ENCODE measurements at regions not wholly inside any gene's neighbourhood (a gene's known extent, or its start where the extent isn't known, plus 50 kb on each side); places are given as distances from the start of the nearest gene placed in this dataset.

DNA sequence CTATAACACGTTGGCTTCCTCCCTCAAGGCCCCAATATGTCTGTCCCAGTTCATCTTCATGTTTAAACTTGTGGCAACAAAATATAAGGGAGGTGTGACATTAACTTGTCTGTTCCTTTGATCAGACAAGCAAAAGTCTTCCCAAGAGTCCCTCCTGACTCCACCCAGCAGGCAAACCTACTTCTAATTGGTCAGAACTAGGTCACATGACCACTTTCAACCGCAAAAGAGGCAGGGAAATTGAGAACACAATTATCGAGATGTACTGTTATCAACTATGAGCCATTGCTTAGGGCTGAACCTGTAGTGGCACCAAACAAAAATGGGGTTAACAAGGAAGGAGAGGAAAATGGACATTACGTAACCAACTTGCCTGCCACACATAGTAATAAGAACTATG lies 246.8 kb upstream of the TET2 start:
- intact Hi-C loops (cut with micrococcal nuclease; ENCODE audit: unreplicated experiment) = no loop called here
- no peak overlapping the region for H3K4me2 ChIP-seq (ENCODE audit: low read length)
- no peak overlapping the region for H2AFZ ChIP-seq (ENCODE audit: low read length)
- no peaks in the 10 kb centered on the region for H3K9me2 ChIP-seq (ENCODE audit: insufficient read depth, low read length)
- no peaks in the 10 kb centered on the region for H3K79me2 ChIP-seq (ENCODE audit: insufficient read depth, low read depth, low read length)
- POLR2A ChIA-PET = no interaction called here
- no peak for DNase-seq (ENCODE audit: low spot score)
- no peaks in the 10 kb centered on the region for H4K20me1 ChIP-seq (ENCODE audit: insufficient read depth, low read length)
- BruUV-seq (replicated peaks) = no TSS peak
- no peaks in the 10 kb centered on the region for H3K9me3 ChIP-seq (ENCODE audit: low read length)
- no peaks in the 10 kb centered on the region for H3K4me1 ChIP-seq (ENCODE audit: insufficient read depth, low read length, poor library complexity, severe bottlenecking)
- CTCF ChIA-PET (ENCODE audit: unreplicated experiment) = no interaction called here
- no peak overlapping the region for H3K4me3 ChIP-seq (ENCODE audit: low read depth, low read length, poor library complexity, severe bottlenecking)
- TF ChIP-seq, protein P1, sequence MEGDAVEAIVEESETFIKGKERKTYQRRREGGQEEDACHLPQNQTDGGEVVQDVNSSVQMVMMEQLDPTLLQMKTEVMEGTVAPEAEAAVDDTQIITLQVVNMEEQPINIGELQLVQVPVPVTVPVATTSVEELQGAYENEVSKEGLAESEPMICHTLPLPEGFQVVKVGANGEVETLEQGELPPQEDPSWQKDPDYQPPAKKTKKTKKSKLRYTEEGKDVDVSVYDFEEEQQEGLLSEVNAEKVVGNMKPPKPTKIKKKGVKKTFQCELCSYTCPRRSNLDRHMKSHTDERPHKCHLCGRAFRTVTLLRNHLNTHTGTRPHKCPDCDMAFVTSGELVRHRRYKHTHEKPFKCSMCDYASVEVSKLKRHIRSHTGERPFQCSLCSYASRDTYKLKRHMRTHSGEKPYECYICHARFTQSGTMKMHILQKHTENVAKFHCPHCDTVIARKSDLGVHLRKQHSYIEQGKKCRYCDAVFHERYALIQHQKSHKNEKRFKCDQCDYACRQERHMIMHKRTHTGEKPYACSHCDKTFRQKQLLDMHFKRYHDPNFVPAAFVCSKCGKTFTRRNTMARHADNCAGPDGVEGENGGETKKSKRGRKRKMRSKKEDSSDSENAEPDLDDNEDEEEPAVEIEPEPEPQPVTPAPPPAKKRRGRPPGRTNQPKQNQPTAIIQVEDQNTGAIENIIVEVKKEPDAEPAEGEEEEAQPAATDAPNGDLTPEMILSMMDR (conservative IDR thresholded peaks at IDR 0.05; ENCODE audit: low read length) = no peak
- no peak overlapping the region for H3K27ac ChIP-seq (ENCODE audit: low read depth, low read length, poor library complexity, severe bottlenecking)
- no peaks in the 10 kb centered on the region for H3K36me3 ChIP-seq (ENCODE audit: insufficient read depth, low read length)

DNA sequence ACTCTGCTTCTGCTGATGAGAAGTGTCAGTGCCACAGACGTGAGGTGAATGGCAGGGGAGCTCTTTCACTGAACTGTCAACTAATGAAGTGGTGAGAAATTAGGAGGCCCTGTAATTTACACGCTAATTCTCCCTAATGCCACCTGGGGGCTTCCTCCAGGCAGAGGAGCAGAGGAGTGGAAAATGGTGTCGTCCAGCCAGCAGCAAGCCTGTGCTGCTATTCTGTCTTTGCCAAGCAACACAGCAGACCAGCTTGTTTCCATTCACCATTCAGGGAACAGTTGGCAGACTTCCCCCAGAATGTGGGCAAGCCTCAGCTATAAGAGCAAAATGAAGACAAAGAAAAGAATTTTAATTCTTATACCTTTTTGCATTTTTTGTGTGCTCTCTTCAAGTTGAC lies 245.2 kb upstream of the TET2 start:
- H4K20me1 ChIP-seq (ENCODE audit: insufficient read depth, low read length) = no peaks in the 10 kb centered on the region
- H3K4me3 ChIP-seq (ENCODE audit: low read depth, low read length, poor library complexity, severe bottlenecking) = no peak overlapping the region
- no TSS peak for BruUV-seq (replicated peaks)
- no peaks in the 10 kb centered on the region for H3K36me3 ChIP-seq (ENCODE audit: insufficient read depth, low read length)
- no peak overlapping the region for H3K4me2 ChIP-seq (ENCODE audit: low read length)
- CTCF ChIA-PET (ENCODE audit: unreplicated experiment) = no interaction called here
- no peak for DNase-seq (ENCODE audit: low spot score)
- H3K9me2 ChIP-seq (ENCODE audit: insufficient read depth, low read length) = no peaks in the 10 kb centered on the region
- H2AFZ ChIP-seq (ENCODE audit: low read length) = no peak overlapping the region
- no peak overlapping the region for H3K27ac ChIP-seq (ENCODE audit: low read depth, low read length, poor library complexity, severe bottlenecking)
- no peaks in the 10 kb centered on the region for H3K9me3 ChIP-seq (ENCODE audit: low read length)
- intact Hi-C loops (cut with micrococcal nuclease; ENCODE audit: unreplicated experiment) = no loop called here
- TF ChIP-seq, protein P1 (conservative IDR thresholded peaks at IDR 0.05; ENCODE audit: low read length) = no peak
- no peak for TF ChIP-seq EZH2phosphoT487 (IDR thresholded peaks at IDR 0.05; ENCODE audit: borderline replicate concordance, low read depth, low read length)
- H3K4me1 ChIP-seq (ENCODE audit: insufficient read depth, low read length, poor library complexity, severe bottlenecking) = no peaks in the 10 kb centered on the region
- H3K79me2 ChIP-seq (ENCODE audit: insufficient read depth, low read depth, low read length) = no peaks in the 10 kb centered on the region
- POLR2A ChIA-PET = interaction anchor here (1.0 kb wide), 1 partner anchor 9 kb away, joined by 4 read pairs; no protein-coding TSS in a partner anchor

DNA sequence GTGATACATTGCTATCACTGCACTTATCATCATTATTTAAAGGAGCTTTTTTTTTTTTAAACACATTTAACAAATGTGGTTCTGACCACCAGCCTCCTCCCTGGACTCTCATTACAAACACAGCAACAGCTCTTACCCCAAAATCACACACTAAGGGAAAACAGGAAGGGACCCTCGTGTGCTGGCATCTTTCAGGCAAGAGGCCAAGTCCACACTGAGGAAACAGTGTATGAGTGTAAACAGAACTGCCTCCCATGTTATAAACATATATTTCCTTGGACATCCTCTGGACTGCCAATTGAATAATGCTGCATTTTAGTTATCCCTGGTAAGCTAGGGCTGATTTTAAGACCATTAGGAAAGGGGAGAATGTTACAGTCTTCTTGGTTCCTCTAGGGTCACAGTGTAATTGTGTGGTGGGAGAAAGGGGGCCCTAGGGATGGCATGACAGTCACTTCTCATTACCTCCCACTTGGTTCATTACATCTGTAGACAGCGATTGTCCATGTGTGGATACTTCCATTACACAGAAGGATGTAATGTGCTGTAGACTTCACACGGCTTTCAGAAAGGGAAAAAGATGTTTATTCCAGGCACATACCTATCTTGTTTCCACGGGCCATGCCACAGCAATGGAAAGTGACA lies 244.6 kb upstream of the TET2 start:
- ChIA-PET POLR2A (no interaction called here), CTCF (ENCODE audit: unreplicated experiment) (no interaction called here)
- intact Hi-C loops (cut with micrococcal nuclease; ENCODE audit: unreplicated experiment) = no loop called here
- Histone ChIP-seq H3K4me3 (ENCODE audit: low read depth, low read length, poor library complexity, severe bottlenecking) (no peak overlapping the region), H3K9me2 (ENCODE audit: insufficient read depth, low read length) (no peaks in the 10 kb centered on the region), H3K9me3 (ENCODE audit: low read length) (no peaks in the 10 kb centered on the region), H3K36me3 (ENCODE audit: insufficient read depth, low read length) (no peaks in the 10 kb centered on the region), H3K27ac (ENCODE audit: low read depth, low read length, poor library complexity, severe bottlenecking) (no peak overlapping the region), H4K20me1 (ENCODE audit: insufficient read depth, low read length) (no peaks in the 10 kb centered on the region), H2AFZ (ENCODE audit: low read length) (no peak overlapping the region), H3K4me1 (ENCODE audit: insufficient read depth, low read length, poor library complexity, severe bottlenecking) (no peaks in the 10 kb centered on the region), H3K79me2 (ENCODE audit: insufficient read depth, low read depth, low read length) (no peaks in the 10 kb centered on the region), H3K4me2 (ENCODE audit: low read length) (no peak overlapping the region)
- TF ChIP-seq, protein P1 (conservative IDR thresholded peaks at IDR 0.05; ENCODE audit: low read length) = no peak
- TF ChIP-seq EZH2phosphoT487 (IDR thresholded peaks at IDR 0.05; ENCODE audit: borderline replicate concordance, low read depth, low read length) = no peak
- no peak for DNase-seq (ENCODE audit: low spot score)
- BruUV-seq (replicated peaks) = no TSS peak
